GM18870 (cell line): ENCODE measurements at regions not wholly inside any gene's neighbourhood (a gene's known extent, or its start where the extent isn't known, plus 50 kb on each side); places are given as distances from the start of the nearest gene placed in this dataset.
"Not testable (repeated sequence)": the region's sequence is repeated elsewhere in the genome, so short reads cannot be mapped to it uniquely, and the experiment has no call there.

Experiments
- ATAC-seq: cut with Tn5 transposase; IDR thresholded peaks from one replicate; pipeline ENCODE4 v1.9.1; 2021; ENCODE audit warnings: moderate library complexity; ENCODE audit not compliant: unreplicated experiment

DNA sequence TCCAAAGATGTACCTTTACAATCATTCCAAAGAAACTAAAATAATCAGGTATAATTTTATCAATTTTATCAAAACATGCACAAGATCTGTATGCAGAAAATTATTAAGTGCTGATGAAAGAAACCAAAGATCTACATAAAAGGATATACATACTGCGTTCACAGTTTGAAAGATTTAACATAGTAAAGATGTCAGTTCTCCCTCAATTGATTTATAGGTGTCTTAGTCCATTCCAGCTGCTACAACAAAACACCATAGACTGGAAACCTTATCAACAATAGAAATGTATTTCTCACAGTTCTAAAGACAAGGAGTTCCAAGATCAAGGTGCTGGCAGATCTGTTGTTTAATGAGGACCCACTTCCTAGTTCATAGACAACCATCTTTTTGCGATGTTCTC is 189.0 kb upstream of the CCDC54 start:
- ATAC-seq: no peak

DNA sequence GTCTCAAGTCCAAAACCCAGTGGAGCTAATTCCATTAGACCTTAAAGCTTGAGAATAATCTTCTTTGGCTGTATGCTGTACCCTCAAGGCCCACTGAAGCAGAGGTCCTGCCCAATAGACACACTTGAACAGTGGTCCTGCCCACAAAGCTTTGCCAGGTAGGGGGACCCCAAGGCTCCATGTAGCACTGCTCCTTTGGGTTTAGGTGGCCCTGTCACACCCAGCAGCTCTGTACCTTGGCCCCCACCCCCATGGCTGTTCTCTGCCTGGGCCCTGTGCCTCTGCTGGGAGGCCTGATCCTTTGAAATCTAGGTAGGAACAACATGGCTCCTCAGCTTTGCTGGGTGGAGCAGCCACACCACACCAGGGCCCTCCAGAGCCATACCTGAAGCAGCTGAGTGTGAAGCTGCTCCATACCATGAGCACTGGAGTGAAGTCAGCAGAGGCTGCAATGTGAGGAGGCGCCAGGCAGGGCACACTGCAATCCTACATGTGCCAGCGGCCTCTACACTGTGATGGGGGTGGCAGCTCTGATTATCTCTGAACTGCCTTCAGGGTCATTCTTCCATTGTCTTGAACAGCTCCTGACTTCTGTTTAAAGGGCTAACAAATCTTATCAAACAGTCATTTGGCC is 188.0 kb upstream of the CCDC54 start:
- no peak for ATAC-seq

DNA sequence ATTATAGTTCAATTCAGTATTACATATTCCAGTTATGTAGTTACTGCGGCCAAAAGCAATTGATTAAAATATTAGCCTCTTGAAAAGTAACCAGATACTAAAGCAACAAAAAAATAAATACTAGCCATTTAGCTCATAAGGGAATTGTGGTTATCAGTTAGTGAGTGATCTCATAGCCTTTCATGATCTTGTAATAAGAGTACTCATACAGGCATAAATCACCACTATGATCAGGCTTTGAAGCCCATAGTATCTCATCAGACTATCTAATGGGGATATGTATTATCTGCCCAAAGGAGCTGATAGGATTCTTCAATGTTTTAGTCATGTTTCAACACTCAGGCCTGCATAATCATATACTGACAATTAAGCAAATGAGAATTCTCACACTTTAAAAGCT is 184.1 kb upstream of the CCDC54 start:
- no peak for ATAC-seq

DNA sequence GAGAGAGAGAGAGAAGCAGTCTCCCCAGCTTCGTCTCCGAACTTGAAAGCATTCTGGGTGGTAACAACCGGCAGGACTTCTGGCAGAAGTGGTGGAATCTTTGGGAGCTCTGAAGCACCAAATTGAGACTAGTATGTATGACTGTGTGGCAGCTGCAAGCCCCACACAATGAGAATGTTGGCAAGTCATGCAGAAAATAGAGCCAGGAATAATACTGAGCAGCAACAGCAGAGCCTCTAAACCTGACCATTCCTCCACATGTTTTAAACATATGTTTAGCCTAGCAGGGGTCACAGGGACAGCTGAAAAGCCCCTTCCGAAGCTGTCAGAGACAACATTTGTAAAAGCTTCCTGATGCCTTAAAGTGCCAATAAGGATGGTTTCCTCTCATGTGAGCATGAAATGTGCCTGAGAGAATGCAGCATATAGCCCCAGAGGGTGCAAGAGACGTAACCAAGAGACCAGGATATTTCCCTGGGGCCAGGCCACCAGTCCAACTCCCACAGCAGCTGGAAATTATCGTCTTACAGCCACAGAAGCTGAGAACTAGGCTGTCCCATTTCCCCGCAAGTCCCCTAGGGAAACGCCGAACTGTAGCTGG is 178.6 kb upstream of the CCDC54 start:
- ATAC-seq: no peak

DNA sequence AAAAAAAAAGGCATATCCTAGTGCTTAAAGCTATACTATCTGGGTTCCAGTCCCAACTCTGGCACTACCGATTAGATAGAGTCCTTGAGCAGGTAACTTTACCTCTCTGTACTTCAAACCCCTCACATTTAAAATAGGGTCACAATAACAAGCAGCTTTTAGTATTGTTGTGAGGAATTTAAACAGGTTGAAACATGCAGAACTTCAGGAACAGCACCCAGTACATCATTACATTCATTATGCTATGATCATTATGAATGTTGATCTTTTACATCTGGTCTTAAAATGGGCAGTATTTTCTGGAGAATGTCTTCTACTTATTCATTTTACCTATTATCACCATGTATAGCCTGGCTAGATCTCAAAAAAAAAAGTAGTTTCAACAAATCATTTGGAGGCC is 176.1 kb upstream of the CCDC54 start:
- ATAC-seq: no peak

DNA sequence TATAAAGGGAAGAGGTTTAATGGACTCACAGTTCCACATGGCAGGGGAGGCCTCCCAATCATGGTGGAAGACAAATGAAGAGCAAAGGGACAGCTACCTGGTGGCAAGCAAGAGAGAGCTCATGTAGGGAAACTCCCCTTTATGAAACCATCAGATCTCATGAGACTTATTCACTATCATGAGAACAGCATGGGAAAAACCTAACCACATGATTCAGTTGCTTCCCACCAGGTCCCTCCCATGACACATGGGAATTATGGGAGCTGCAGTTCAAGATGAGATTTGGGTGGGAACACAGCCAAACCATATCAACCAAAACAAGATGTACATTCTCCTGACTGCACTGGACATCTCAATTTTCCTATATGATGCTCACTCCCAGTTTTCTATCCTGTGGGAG is 174.4 kb upstream of the CCDC54 start:
- not testable (repeated sequence) for ATAC-seq

DNA sequence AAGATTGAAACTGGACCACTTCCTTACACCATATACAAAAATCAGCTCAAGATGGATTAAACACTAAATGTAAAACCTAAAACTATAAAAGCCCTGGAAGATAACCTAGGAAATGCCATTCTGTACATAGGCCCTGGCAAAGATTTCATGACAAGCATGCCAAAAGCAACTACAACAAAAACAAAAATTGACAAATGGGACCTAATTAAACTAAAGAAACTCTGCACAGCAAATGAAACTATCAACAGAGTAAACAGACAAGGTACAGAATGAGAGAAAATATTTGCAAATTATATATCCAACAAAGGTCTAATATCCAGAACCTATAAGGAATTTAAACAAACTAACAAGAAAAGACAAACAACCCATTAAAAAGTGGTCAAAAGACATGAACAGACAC is 173.1 kb upstream of the CCDC54 start:
- ATAC-seq: no peak

DNA sequence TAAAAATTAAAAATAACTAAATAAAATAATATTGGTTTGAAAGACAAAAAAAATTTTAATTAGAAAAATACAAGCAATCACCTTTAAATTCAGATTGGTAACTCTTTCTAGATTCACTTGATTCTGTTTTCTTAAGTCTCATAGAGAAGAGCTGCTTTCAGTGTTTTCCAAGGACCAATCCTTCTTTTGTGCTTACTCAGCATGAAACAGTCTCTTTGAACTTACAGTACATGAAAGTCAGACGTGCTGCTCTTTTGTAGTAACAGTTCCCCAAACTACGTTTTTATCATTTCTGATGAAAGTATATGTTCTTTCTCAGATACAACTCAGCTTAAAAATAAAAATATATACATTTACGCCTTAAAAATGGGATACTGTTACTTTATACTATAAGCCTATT is 171.9 kb upstream of the CCDC54 start:
- ATAC-seq: no peak

DNA sequence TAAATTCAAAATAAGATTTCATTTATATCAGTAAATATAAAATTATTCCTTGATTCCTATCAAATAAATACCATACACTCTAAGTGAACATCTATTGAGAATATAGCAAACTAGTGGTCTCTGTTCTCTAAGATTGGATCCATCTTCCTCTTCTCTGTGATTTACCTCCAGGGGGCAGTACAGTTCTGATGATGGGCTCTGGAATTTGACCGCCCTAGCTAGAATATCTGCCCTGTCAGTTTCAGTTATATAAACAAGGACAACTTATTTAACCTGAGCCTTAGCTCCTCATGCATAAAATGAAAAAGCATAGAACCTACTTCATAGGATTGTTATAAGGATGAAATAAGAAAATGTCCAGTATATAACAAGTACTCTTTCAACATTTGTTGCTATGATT is 171.1 kb upstream of the CCDC54 start:
- no peak for ATAC-seq

DNA sequence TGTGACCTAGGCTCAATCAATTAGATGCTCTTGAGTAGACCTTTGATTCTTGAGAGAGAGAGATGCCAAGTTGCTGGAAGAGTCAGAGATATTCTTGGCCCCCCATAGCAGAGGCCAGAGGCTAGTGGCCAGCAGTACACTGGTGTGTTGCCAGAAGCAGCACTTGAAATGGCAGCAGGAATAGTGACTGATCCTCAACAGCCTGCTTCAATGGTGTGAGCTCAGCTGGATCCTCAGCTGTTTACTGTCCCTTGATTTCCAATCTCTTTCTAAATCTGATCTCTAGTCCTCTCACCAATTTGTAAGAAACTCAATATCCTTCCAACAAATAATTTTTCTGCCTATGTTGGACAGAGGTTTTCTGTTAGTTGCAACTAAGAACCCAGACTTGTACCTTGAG is 170.3 kb upstream of the CCDC54 start:
- no peak for ATAC-seq

DNA sequence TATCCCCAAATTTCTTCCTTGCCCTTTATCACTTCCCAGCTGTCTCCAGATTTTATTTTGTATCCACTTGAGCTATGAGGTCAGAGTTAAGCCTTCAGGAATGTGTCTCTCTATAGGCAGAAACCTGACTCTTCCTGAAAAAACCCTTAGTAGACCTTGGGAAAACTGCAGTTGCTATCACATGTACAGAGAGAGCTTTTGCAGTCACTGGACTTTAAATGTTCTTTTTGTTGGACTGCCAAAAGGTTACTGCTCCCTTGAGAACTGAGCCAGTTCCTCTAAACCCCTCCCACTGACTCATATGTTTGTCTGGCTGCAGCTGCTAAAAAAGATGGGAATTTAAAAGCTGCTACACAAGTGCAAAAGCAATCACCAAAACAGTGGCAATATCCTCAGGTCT is 169.1 kb upstream of the CCDC54 start:
- ATAC-seq: no peak

DNA sequence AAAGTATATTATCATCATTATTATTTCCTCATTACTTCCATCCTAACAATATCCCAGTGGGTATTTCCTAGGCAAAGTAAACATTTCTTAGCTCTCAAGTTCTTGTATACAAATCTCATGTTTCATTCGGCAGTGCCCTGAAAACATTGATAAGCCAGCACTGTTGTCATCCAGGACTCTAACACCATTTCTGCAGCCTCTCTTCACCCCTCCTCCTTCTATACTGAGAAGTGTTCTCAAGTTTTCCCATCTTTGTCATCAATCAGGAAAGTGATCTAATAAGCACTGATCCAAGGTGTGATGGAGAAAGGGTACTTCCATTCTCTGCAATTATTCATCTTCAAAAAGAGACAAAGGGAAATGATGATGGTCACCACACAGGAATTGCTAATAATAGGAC is 168.4 kb upstream of the CCDC54 start:
- no peak for ATAC-seq

DNA sequence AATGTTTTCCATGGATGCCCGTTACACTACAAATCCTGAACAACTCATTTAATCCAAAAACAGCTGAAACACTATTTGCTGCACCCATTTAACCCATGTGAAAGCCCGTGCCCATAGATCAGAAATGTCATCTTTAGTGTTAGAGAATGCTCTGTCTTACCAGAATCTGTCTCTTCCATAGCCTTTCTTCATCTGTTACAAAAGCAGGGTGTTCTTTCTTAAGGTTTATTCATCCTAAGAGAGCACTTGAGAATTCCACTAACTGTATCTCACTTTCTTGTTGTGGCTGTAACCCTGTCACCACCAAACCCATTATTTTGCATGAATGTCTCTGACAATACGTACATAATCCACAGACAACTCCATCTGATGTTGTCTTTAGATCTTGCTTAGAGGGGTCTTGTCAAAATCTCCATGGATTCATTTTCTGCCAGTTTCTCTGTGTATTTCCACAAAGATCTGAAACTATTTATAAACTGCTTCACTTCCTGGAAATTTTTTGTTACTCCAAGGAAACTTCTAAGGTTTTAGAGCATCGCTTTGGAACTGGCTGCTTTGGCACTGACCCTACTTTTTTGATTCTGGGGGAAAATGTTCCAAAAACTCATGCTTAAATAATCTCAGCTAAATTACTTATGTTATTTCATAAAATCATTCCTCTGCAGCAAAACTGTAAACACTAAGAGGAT is 167.8 kb upstream of the CCDC54 start:
- no peak for ATAC-seq

DNA sequence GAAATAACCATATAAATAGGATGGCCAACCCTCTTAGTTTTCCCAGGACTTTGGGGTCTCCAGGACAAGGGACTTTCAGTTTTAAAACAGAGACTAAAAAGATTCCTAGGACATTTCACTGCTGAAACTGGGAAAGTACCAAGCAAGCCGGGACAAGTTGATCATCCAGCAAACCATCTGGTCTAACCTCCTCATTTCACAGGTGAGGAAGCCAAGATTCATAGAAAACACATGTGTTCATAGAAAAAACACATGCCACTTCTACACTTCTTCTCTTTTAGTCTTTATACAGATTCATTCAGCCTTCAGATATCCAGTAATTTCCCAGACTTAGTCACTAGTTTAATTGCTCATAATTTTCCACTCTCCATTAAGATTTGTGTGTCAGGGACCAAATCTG is 165.6 kb upstream of the CCDC54 start:
- ATAC-seq: no peak

DNA sequence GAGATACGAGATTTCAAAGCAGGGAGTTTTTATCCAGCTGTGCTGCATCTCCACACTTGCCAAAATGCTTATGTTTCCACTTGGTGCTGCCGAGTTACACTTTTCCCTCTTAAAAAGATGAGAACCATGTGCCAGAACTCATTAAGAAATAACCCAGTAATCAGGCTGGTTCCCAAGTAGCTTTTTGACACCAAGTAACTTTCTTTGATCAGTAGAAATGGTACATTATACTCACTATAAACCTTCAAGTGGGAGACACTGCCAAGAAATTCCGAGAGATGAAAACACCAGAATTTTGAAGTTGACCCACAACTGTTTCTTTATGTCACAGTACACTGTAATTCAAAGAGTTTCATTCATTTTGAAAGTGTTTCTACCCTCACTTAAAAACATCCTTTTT is 164.6 kb upstream of the CCDC54 start:
- ATAC-seq: no peak

DNA sequence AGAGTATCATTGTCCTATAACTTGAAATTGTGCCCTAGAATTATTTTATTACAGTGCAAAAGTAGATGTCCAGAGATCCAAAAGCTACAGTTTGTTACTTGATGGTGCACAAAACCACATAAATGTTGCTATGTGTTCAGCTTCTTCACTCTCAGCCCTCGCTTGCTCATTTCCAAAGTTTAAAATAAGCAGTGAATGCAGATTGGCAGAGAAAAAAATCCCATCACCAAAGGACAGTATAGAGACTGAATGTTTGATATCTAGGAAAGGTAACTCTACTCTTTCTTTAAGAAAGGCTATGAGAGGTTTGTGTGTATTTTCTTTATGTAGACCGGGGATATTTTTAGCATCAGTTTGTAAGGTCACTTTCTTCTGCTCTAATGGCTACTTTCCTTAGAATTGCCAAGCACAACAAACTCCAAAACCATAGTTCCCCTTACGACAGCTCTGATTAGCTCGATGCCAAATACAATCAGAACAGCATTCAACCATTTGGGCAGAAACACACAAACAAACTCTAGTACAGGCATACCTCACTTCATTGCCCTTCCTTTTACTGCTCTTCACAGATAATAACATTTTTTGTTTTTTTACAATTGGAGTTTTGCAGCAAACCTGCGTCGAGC is 164.1 kb upstream of the CCDC54 start:
- ATAC-seq: no peak

DNA sequence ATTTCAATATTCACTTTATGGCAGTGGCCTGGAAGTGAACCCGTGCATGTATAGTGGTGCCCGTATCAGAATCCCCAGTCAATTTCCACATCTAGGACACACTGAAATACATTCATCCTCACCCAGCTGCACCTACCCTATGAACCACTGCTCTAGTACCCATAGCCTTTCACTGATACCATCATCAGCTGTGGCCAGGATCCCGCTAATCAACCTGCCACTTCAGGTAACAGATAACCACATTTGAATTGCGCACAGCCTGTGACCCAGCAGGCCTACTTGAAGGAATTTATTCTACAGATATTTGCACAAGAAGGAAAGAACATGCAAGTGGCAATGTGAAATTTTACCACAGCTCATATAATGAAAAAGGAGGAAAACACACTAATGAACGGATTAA is 161.0 kb upstream of the CCDC54 start:
- no peak for ATAC-seq

DNA sequence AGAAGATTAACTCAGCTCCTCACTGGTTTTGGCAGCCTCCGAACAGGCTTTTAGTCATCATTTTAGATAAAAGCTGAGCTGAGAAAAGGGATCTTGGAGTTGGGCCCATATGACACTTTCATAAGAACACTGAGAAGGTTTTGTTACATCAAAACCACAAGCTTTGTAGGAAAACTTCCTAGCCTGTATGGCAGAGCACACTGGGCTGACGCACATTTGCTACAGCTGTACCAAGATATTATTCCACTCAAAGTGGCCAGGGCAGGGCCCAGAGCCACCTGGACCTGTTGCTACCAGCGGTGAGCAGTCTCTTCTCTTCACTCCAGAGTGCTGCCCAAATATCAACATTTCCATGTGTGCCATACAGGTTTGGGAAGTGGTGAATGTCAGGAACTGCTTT is 160.5 kb upstream of the CCDC54 start:
- no peak for ATAC-seq

DNA sequence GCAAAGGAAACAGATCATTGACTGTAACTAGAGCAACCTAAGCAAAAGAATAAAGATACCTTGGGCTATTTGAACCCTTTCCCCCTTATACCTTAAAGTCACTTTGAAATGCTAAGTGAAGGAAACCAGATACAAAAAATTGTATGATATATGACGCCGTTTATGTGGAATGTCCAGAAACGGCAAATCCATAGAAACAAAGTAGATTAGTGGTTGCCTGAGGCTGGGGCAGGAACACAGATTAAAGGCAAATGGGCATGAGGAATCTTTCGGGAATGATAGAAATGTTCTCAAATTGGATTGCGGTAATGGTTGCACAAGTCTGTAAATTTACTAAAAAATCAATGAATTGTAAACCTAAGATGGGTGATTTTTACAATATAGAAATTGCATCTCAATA is 160.1 kb upstream of the CCDC54 start:
- no peak for ATAC-seq

DNA sequence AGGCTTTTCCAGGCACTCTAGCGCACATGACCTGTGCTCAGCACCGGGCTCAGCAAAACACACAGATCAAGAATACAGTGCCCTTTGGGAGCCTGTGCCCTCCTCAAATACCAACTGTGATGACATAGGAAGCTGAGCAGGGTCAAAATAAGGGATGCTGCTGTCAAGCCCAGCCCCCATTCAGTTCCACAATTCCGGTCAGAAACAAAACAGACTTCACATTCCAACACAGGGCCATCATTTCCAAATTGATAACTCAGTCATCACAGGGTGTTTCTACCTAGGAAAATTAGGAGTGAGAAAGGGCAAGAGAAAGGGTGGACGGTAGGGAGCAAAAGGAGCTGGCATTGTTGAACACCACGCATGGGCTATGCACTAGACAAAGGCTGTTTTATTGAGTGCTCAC is 158.4 kb upstream of the CCDC54 start:
- no peak for ATAC-seq

DNA sequence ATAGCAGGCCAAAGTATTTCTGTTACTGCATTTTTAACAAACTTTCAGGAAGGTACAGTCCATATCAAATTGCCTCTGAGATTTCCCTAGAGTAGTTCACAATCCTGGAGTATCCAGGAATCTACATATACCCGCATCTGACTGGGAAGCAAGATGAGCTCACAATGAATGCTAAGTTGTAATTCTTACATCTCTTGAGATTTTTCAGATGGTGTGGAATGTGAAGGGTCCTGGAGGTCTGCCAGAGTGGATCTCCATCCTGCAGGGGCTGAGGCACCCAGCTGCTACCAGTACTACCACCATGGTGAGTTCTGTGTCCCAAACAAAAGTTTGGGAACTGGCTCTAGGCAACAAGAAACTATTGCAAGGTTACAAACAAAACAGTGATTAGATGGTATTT is 156.7 kb upstream of the CCDC54 start:
- no peak for ATAC-seq

DNA sequence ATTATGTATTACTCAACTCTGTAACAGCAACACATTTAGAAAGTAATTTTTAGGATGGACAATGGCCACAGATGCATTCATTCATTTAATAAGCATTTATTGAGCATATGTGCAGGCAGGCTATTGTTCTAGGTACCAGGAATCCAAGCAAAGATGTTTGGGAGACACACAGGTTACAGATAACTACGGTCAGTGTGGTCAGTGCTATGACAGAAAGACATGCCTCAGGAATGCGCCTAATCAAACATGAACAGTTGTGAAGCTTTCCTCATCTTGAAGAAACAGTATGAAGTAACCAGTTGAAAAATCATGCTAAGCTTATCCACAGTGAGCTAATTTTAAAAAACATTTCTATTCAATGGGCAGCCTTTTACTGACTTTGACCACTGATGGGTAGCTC is 155.4 kb upstream of the CCDC54 start:
- ATAC-seq: no peak
